Hepatic stellate cell (primary cell): ENCODE measurements at regions not wholly inside any gene's neighbourhood (a gene's known extent, or its start where the extent isn't known, plus 50 kb on each side); places are given as distances from the start of the nearest gene placed in this dataset.
"Not testable (repeated sequence)": the region's sequence is repeated elsewhere in the genome, so short reads cannot be mapped to it uniquely, and the experiment has no call there.

Experiments
- DNase-seq: peaks from one replicate; pipeline ENCODE4 v3.0.0; 2011; ENCODE audit warnings: low spot score

- DNase-seq, result peak; percentile 48
Measured at GRCh38 chr2:234564699-234565098, 67.8 kb upstream of the ARL4C start.

DNA sequence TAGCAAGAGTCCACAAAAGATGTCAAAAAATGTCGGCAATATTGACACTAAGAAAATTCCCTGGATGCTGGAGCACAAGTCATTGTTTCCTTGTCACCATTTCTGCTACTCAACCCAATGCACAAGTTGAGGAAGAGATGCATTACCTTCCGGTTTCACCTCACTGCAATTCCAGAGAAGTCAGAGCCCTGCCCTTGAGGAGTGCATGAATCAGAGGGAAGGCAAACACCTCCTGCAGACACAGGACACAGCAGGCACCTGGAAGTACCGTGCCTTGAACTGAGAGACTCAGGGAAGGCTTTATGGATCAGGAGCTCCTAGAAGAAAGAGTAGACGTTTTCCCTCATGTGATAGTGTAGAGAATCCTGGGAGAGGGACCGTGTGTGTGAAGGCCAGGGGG is 62.7 kb upstream of the ARL4C start:
- DNase-seq, result no peak

DNA sequence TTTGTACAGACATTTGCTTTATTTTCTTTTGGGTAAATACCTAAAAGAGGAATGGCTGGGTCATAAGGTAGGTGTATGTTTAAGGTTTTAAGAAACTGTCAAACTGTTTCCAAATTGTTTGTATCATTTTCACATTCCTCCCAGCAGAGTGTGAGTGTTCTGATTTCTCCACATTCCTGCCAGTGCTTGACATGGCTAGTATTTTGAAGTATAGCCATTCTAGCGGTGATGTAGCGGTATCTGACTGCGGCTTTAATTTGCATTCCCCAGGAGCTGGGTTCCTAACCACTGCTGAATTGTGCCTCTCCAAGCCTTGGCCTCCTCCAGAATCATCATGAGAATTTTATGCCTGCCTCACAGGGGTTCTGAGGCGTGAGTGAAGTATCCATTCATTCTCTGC is 61.8 kb upstream of the ARL4C start:
- no peak for DNase-seq

GRCh38 chr2:234556848-234557573 is 60.1 kb upstream of the ARL4C start:
- DNase-seq, result peak; percentile 63

- peak; percentile 54 for DNase-seq
Measured at GRCh38 chr2:234555616-234556249, 58.9 kb upstream of the ARL4C start.

DNA sequence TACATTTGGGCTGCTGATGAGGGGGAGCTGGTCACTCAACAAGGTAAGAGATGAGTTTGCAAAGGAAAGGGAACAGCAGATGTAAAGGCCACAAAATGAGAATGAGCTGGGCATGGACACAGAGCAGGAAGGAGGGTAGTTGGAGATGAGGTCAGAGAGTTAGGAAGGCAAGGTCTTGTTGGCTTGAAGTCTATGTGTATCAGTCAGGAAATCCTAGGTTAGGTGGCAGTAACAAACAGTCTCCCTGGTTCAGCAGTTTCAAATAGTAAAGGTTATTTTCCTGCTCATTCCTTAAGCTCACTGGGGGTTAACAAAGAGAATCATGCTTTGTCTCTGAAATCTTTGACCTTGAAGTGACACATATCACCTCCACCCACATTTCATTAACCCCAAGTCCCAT is 58.3 kb upstream of the ARL4C start:
- DNase-seq, result no peak

DNA sequence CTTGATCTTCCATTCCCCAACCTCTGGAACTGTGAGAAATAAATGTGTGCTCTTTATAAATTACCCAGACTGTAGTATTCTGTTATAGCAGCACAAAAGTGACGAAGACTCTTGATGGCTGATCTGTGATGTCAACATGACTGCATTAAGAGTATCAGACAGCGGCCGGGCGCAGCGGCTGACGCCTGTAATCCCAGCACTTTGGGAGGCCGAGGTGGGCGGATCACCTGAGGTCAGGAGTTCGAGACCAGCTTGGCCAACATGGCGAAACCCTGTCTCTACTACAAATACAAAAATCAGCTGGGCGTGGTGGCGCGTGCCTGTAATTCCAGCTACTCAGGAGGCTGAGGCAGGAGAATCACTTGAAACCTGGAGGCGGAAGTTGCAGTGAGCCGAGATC is 56.3 kb upstream of the ARL4C start:
- DNase-seq, result not testable (repeated sequence)

DNA sequence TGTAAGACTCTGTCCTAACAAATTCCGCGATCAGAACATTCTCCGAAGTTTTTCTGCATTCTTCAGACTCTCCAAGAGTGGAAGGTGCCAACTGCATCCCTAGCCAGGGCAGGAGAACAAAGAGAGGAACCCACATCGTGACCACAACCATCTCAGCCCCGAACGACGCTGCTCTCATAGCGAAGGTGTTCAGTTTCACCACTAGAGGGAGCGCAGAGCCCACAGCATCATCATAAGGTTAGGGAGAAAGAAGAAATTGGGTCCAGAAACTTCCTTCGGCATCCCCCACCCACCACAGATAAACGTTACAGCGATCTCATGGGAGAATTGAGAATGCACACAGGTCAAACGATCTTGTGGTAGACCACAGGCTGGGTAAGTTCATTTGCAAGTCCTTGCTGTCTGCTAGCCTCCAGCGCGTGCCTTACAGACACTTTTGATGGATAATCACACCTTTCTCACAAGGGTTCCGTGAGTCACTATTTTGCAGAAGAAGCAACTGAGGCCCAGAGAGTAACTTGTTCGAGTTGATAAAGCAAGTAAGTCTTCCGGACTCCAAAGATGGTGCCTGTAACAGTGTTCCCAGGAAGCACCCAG is 53.7 kb upstream of the ARL4C start:
- peak; percentile 84 for DNase-seq

DNA sequence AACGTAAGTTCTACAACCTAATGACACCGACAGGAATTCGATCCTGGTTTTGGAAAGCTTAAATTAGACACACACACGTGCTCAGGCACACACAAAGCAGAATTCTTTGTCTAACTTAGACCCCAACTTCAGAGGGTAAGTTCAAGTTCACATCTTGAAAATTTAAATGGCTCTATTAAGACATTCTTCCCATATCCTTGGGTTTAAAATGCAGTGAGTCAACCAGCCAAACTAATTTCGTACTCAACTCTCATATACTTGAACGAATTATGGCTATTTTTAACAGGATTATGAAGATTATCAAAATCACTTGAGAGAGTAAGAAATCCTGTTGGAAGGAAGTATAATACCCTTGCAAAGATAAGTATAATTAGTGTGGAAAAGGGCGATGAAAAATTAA is 53.2 kb upstream of the ARL4C start:
- DNase-seq, result no peak

- DNase-seq, result peak; percentile 30
Measured at GRCh38 chr2:234548695-234549420, 52.0 kb upstream of the ARL4C start.

GRCh38 chr2:234546770-234547169 is 49.9 kb upstream of the ARL4C start:
- no peak for DNase-seq
